Sigmoid colon (tissue), 3 donors: ENCODE measurements at regions not wholly inside any gene's neighbourhood (a gene's known extent, or its start where the extent isn't known, plus 50 kb on each side); places are given as distances from the start of the nearest gene placed in this dataset.

Experiments used
- CTCF ChIP-seq, 4 experiments: fragments of 450-650 bp in 3 of 4; fragments of 200-600 bp in 1 of 4; IDR thresholded peaks; one replicate each; pipeline ENCODE4 v1.5.1; 2016 to 2019; ENCODE audit warnings: antibody characterized with exemption in 4 of 4, mild to moderate bottlenecking in 3 of 4, moderate library complexity in 2 of 4
- POLR2A ChIP-seq, 2 donors: fragments of 450-650 bp; IDR thresholded peaks; one replicate each; pipeline ENCODE4 v1.6.1; 2016; ENCODE audit warnings: antibody characterized with exemption in 2 of 2, mild to moderate bottlenecking in 2 of 2, moderate library complexity in 2 of 2

GRCh38 chr1:104785575-104786187, 1036.0 kb downstream of the AMY1C start:
- TF ChIP-seq CTCF (IDR thresholded peaks at IDR 0.05) (no peak), POLR2A (IDR thresholded peaks at IDR 0.05) (no peak)
